IMR-90 (cell line): ENCODE measurements at regions not wholly inside any gene's neighbourhood (a gene's known extent, or its start where the extent isn't known, plus 50 kb on each side); places are given as distances from the start of the nearest gene placed in this dataset.

Source experiments
- ATAC-seq: fragments of 200-7000 bp; cut with Tn5 transposase; 2 replicates; pipeline ENCODE4 v1.9.1; 2020; ENCODE audit warnings: low read depth, mild to moderate bottlenecking, moderate library complexity
- BruUV-seq: library from RNA; stranded (reverse); fragments of 400-500 nt; replicated peaks from 2 replicates; lab custom pipeline; 2021; lab: Mats Ljungman, UMichigan
- CTCF ChIA-PET: fragments of 300-600 bp; formaldehyde crosslinking; extraction: SDS; loops from one replicate; lab custom pipeline; 2021; ENCODE audit warnings: antibody characterized with exemption; lab: Yijun Ruan, JAX
- POLR2A ChIA-PET: fragments of 300-600 bp; sonication (Branson Sonifier 250); formaldehyde crosslinking; loops from one replicate; lab custom pipeline; 2022; ENCODE audit warnings: antibody characterized with exemption; ENCODE audit not compliant: unreplicated experiment; lab: Charles Lee
- DNase-seq: peaks from one replicate; pipeline ENCODE4 v3.0.0; 2013
- H2AFZ ChIP-seq: replicated peaks from 2 replicates; pipeline ENCODE3; 2013; ENCODE audit warnings: low read length, mild to moderate bottlenecking; ENCODE audit not compliant: poor library complexity
- H2AK5ac ChIP-seq: 2 replicates; pipeline ENCODE4 v1.6.1; 2013; ENCODE audit warnings: low read depth, low read length, inconsistent platforms
- H2AK9ac ChIP-seq: replicated peaks from 2 replicates; pipeline ENCODE3; 2013; ENCODE audit warnings: mild to moderate bottlenecking, low read depth, low read length, moderate library complexity; ENCODE audit not compliant: poor library complexity
- H2BK120ac ChIP-seq: 2 replicates; pipeline ENCODE4 v1.6.1; 2013; ENCODE audit warnings: low read depth, low read length, inconsistent platforms
- H2BK15ac ChIP-seq: 3 replicates; pipeline ENCODE4 v1.6.1; 2013; ENCODE audit warnings: low read depth, low read length, inconsistent platforms
- H2BK20ac ChIP-seq: 2 replicates; pipeline ENCODE4 v1.6.1; 2013; ENCODE audit warnings: low read depth, mild to moderate bottlenecking, inconsistent platforms, low read length, moderate library complexity
- H2BK5ac ChIP-seq: 2 replicates; pipeline ENCODE4 v1.6.1; 2013; ENCODE audit warnings: mild to moderate bottlenecking, low read depth, low read length, inconsistent platforms; ENCODE audit not compliant: poor library complexity, severe bottlenecking
- H3K14ac ChIP-seq: replicated peaks from 2 replicates; pipeline ENCODE4 v1.6.1; 2013; ENCODE audit warnings: low read depth, low read length, inconsistent platforms
- H3K18ac ChIP-seq: 2 replicates; pipeline ENCODE4 v1.6.1; 2013; ENCODE audit warnings: low read depth, low read length, control low read depth
- H3K23ac ChIP-seq: 2 replicates; pipeline ENCODE4 v1.6.1; 2013; ENCODE audit warnings: low read depth, low read length, inconsistent platforms
- H3K27ac ChIP-seq: 2 replicates; pipeline ENCODE4 v1.5.1; 2013; ENCODE audit warnings: mild to moderate bottlenecking, control low read depth, low read length; ENCODE audit not compliant: insufficient read depth
- H3K27me3 ChIP-seq: 2 replicates; pipeline ENCODE4 v1.6.1; 2013; ENCODE audit warnings: low read length; ENCODE audit not compliant: control insufficient read depth, insufficient read depth
- H3K36me3 ChIP-seq: 2 replicates; pipeline ENCODE4 v1.6.1; 2013; ENCODE audit warnings: low read length, mixed read lengths; ENCODE audit not compliant: control insufficient read depth, insufficient read depth
- H3K4ac ChIP-seq: 2 replicates; pipeline ENCODE4 v1.6.1; 2013; ENCODE audit warnings: low read depth, low read length, inconsistent platforms
- H3K4me1 ChIP-seq: 2 replicates; pipeline ENCODE4 v1.6.1; 2013; ENCODE audit warnings: low read length, mixed read lengths; ENCODE audit not compliant: control insufficient read depth, insufficient read depth
- H3K4me2 ChIP-seq: 2 replicates; pipeline ENCODE4 v1.6.1; 2013; ENCODE audit warnings: low read depth, mild to moderate bottlenecking, control low read depth, low read length, moderate library complexity
- H3K4me3 ChIP-seq: 2 replicates; pipeline ENCODE4 v1.5.1; 2013; ENCODE audit warnings: low read depth, mild to moderate bottlenecking, control low read depth, low read length, moderate library complexity; ENCODE audit not compliant: insufficient read depth
- H3K56ac ChIP-seq: 2 replicates; pipeline ENCODE4 v1.6.1; 2013; ENCODE audit warnings: low read length, inconsistent platforms; ENCODE audit not compliant: insufficient read depth; ENCODE audit errors: extremely low read depth
- H3K79me1 ChIP-seq, 2 experiments: 2 replicates each; pipeline ENCODE4 v1.6.1; 2013; ENCODE audit warnings: low read length in 2 of 2, inconsistent platforms in 1 of 2, low read depth in 1 of 2
- H3K9ac ChIP-seq: 2 replicates; pipeline ENCODE4 v1.6.1; 2013; ENCODE audit warnings: low read depth, low read length, control low read depth
- H3K9me1 ChIP-seq: 2 replicates; pipeline ENCODE4 v1.6.1; 2013; ENCODE audit warnings: low read length, inconsistent platforms; ENCODE audit not compliant: insufficient read depth
- H3K9me3 ChIP-seq: 2 replicates; pipeline ENCODE4 v1.6.1; 2013; ENCODE audit warnings: low read length; ENCODE audit not compliant: control insufficient read depth, insufficient read depth
- H4K20me1 ChIP-seq: 2 replicates; pipeline ENCODE4 v1.6.1; 2013; ENCODE audit warnings: low read length, inconsistent platforms; ENCODE audit not compliant: insufficient read depth
- H4K5ac ChIP-seq: 2 replicates; pipeline ENCODE4 v1.6.1; 2013; ENCODE audit warnings: mild to moderate bottlenecking, low read depth, low read length, control low read depth
- H4K8ac ChIP-seq, 2 experiments: 2 replicates each; pipeline ENCODE4 v1.6.1; 2013; ENCODE audit warnings: low read depth in 2 of 2, low read length in 2 of 2, control low read depth in 1 of 2, inconsistent platforms in 1 of 2
- H4K91ac ChIP-seq: 2 replicates; pipeline ENCODE4 v1.6.1; 2013; ENCODE audit warnings: low read depth, low read length, inconsistent platforms; ENCODE audit not compliant: insufficient read depth
- CEBPB ChIP-seq: IDR thresholded peaks from 2 replicates; pipeline ENCODE4 v1.6.1; 2012; ENCODE audit warnings: low read depth, low read length, improper control_type of control experiment
- CTCF ChIP-seq: conservative IDR thresholded peaks from 2 replicates; pipeline ENCODE4 v1.5.1; 2012; ENCODE audit warnings: mild to moderate bottlenecking, low read depth, low read length, improper control_type of control experiment
- MAFK ChIP-seq: IDR thresholded peaks from 2 replicates; pipeline ENCODE4 v1.6.1; 2012; ENCODE audit warnings: low read depth, low read length, improper control_type of control experiment
- MAZ ChIP-seq: IDR thresholded peaks from 2 replicates; pipeline ENCODE4 v1.6.1; 2012; ENCODE audit warnings: low read depth, mild to moderate bottlenecking, low read length, improper control_type of control experiment, moderate library complexity, borderline replicate concordance
- RCOR1 ChIP-seq: IDR thresholded peaks from 2 replicates; pipeline ENCODE4 v1.6.1; 2012; ENCODE audit warnings: mild to moderate bottlenecking, low read length, improper control_type of control experiment; ENCODE audit not compliant: insufficient replicate concordance
- RFX5 ChIP-seq: IDR thresholded peaks from 2 replicates; pipeline ENCODE4 v1.8.0; 2012; ENCODE audit warnings: low read depth, mild to moderate bottlenecking, low read length, moderate library complexity
- WGBS, 2 experiments: methylation state at CpG; one replicate each; pipeline versions ENCODE4 v1.1.5 to v1.1.7; 2013; ENCODE audit warnings: missing lambda C conversion rate in 2 of 2; ENCODE audit not compliant: insufficient read length in 1 of 2; ENCODE audit errors: extremely low coverage in 2 of 2; 5-methylcytosine and 5-hydroxymethylcytosine counted together
- dilution Hi-C: fragments of 300-500 bp; cut with HindIII; formaldehyde crosslinking; loops from one replicate; pipeline ENCODE4 v1.14.3; 2018; ENCODE audit warnings: low sequenced_read_pairs; ENCODE audit not compliant: unreplicated experiment
- in situ Hi-C: fragments of 300-500 bp; cut with MboI; formaldehyde crosslinking; loops from 3 replicates; pipeline ENCODE4 v1.14.3; 2019; ENCODE audit warnings: low sequenced_read_pairs, inconsistent platforms, mixed read lengths
- intact Hi-C: fragments of 100-400 bp; cut with micrococcal nuclease; formaldehyde crosslinking; loops from 2 replicates; pipeline ENCODE4 v1.10.0; 2022

- no peak overlapping the region for H2AFZ ChIP-seq
- H2AK9ac ChIP-seq: no peak overlapping the region
- H3K4me3 ChIP-seq: no peak overlapping the region
- no peak overlapping the region for H3K4ac ChIP-seq
- H3K9ac ChIP-seq: no peak overlapping the region
- no peak overlapping the region for H2BK15ac ChIP-seq
- H3K27ac ChIP-seq: no peak overlapping the region
- no peak overlapping the region for H3K14ac ChIP-seq
- no peak overlapping the region for H2BK5ac ChIP-seq
- POLR2A ChIA-PET: no interaction called here
- H3K9me1 ChIP-seq: 0 out of 2 replicates have a peak, but pooled peaks cover 2% of the 10 kb centered on the region
- H3K36me3 ChIP-seq: no peaks in the 10 kb centered on the region
- ATAC-seq (no peak), DNase-seq (no peak)
- no peak overlapping the region for H2BK120ac ChIP-seq
- H3K4me2 ChIP-seq: no peak overlapping the region
- H3K79me1 ChIP-seq: no peaks in the 10 kb centered on the region
- H3K4me1 ChIP-seq: peaks cover 2% of the 10 kb centered on the region
- no peak overlapping the region for H3K18ac ChIP-seq
- no peaks in the 10 kb centered on the region for H4K20me1 ChIP-seq
- no peak overlapping the region for H2AK5ac ChIP-seq
- H4K5ac ChIP-seq: no peak overlapping the region
- no peak overlapping the region for H3K56ac ChIP-seq
- no peaks in the 10 kb centered on the region for H3K9me3 ChIP-seq
- in situ Hi-C loops: no loop called here
- H3K27me3 ChIP-seq: no peaks in the 10 kb centered on the region
- dilution Hi-C loops: no loop called here
- TF ChIP-seq RFX5 (no peak), MAZ (no peak), RCOR1 (no peak), CEBPB (no peak), MAFK (no peak), CTCF (no peak)
- intact Hi-C loops: no loop called here
- CTCF ChIA-PET: no interaction called here
- no peak overlapping the region for H2BK20ac ChIP-seq
- H4K91ac ChIP-seq: no peak overlapping the region
- BruUV-seq: no TSS peak
- WGBS, 2 experiments: no CpG with 5 or more reads among the region's 7 CpGs
- no peak overlapping the region for H4K8ac ChIP-seq
- H3K23ac ChIP-seq: no peak overlapping the region
Measured at GRCh38 chr9:81791076-81791475, 101.7 kb upstream of the TLE1 start.
